WTC11 (cell line): ENCODE measurements at regions not wholly inside any gene's neighbourhood (a gene's known extent, or its start where the extent isn't known, plus 50 kb on each side); places are given as distances from the start of the nearest gene placed in this dataset.

Experiments
- ATAC-seq: fragments of 200-7000 bp; cut with Tn5 transposase; 2 replicates; pipeline ENCODE4 v1.10.0; 2021; ENCODE audit warnings: mild to moderate bottlenecking, moderate library complexity
- CTCF ChIA-PET: fragments of 300-600 bp; sonication (Branson Sonifier 250); formaldehyde crosslinking; loops from one replicate; lab custom pipeline; 2021; ENCODE audit warnings: antibody characterized with exemption; lab: Charles Lee
- POLR2A ChIA-PET: fragments of 350-600 bp; sonication (Branson Sonifier 250); formaldehyde crosslinking; loops from one replicate; lab custom pipeline; 2021; ENCODE audit warnings: antibody characterized with exemption; lab: Charles Lee
- DNase-seq: peaks from one replicate; pipeline ENCODE4 v3.0.0; 2021; ENCODE audit warnings: low spot score
- H3K27ac Mint-ChIP-seq: 2 replicates; pipeline ENCODE4 v1.8.0; 2021; ENCODE audit warnings: mixed read lengths
- H3K27me3 Mint-ChIP-seq: 2 replicates; pipeline ENCODE4 v1.8.0; 2021; ENCODE audit warnings: low read depth, mild to moderate bottlenecking, moderate library complexity, mixed read lengths
- H3K36me3 Mint-ChIP-seq: 2 replicates; pipeline ENCODE4 v1.8.0; 2021; ENCODE audit warnings: mixed read lengths
- H3K4me1 Mint-ChIP-seq: 2 replicates; pipeline ENCODE4 v1.8.0; 2022; ENCODE audit warnings: mixed read lengths
- H3K4me3 Mint-ChIP-seq: 2 replicates; pipeline ENCODE4 v1.8.0; 2021; ENCODE audit warnings: mild to moderate bottlenecking, moderate library complexity, mixed read lengths
- H3K9me3 Mint-ChIP-seq: 2 replicates; pipeline ENCODE4 v1.8.0; 2021; ENCODE audit warnings: mixed read lengths
- CBFB ChIP-seq: sonication (generic); formaldehyde crosslinking; IDR thresholded peaks from 2 replicates; pipeline ENCODE4 v1.8.1; 2022; ENCODE audit warnings: mild to moderate bottlenecking, low read depth, missing genetic modification reagents
- ESRRA ChIP-seq: sonication (generic); formaldehyde crosslinking; IDR thresholded peaks from 2 replicates; pipeline ENCODE4 v1.8.1; 2022; ENCODE audit warnings: mild to moderate bottlenecking, missing genetic modification reagents, borderline replicate concordance
- ETV6 ChIP-seq: sonication (generic); formaldehyde crosslinking; IDR thresholded peaks from 2 replicates; pipeline ENCODE4 v1.8.1; 2022; ENCODE audit warnings: mild to moderate bottlenecking, missing genetic modification reagents
- FOXK1 ChIP-seq: sonication (generic); formaldehyde crosslinking; IDR thresholded peaks from 2 replicates; pipeline ENCODE4 v1.8.0; 2022; ENCODE audit warnings: mild to moderate bottlenecking, moderate library complexity, missing genetic modification reagents
- GABPB1 ChIP-seq: sonication (generic); formaldehyde crosslinking; IDR thresholded peaks from 2 replicates; pipeline ENCODE4 v1.8.1; 2023; ENCODE audit warnings: mild to moderate bottlenecking, missing genetic modification reagents
- GTF2I ChIP-seq: fragments of 250-450 bp; sonication (Bioruptor Pico); conservative IDR thresholded peaks from 2 replicates; pipeline ENCODE4 v1.4.0; 2021; ENCODE audit warnings: mild to moderate bottlenecking
- HMGA2 ChIP-seq: fragments of 250-450 bp; sonication (Bioruptor Pico); IDR thresholded peaks from 2 replicates; pipeline ENCODE4 v1.4.0; 2021; ENCODE audit warnings: mild to moderate bottlenecking, moderate library complexity
- JAZF1 ChIP-seq: fragments of 250-450 bp; sonication (Bioruptor Pico); IDR thresholded peaks from 2 replicates; pipeline ENCODE4 v1.9.0; 2021; ENCODE audit warnings: moderate library complexity, mild to moderate bottlenecking, inconsistent platforms
- KAT7 ChIP-seq: sonication (generic); formaldehyde crosslinking; IDR thresholded peaks from 2 replicates; pipeline ENCODE4 v1.8.1; 2023; ENCODE audit warnings: missing genetic modification reagents, mild to moderate bottlenecking, borderline replicate concordance
- NFATC4 ChIP-seq: fragments of 250-450 bp; sonication (Bioruptor Pico); IDR thresholded peaks from 2 replicates; pipeline ENCODE4 v1.9.0; 2021; ENCODE audit warnings: mild to moderate bottlenecking
- NFE2L1 ChIP-seq: sonication (generic); formaldehyde crosslinking; IDR thresholded peaks from 2 replicates; pipeline ENCODE4 v1.8.1; 2023; ENCODE audit warnings: missing genetic modification reagents
- NFYB ChIP-seq: sonication (generic); formaldehyde crosslinking; conservative IDR thresholded peaks from 2 replicates; pipeline ENCODE4 v1.8.0; 2022; ENCODE audit warnings: low read depth, missing genetic modification reagents
- NR2C2 ChIP-seq: sonication (generic); formaldehyde crosslinking; IDR thresholded peaks from 2 replicates; pipeline ENCODE4 v1.8.0; 2022; ENCODE audit warnings: mild to moderate bottlenecking, missing genetic modification reagents
- NR3C1 ChIP-seq: sonication (generic); formaldehyde crosslinking; conservative IDR thresholded peaks from 2 replicates; pipeline ENCODE4 v1.8.1; 2023; ENCODE audit warnings: low read depth, mild to moderate bottlenecking, missing genetic modification reagents
- RELA ChIP-seq: sonication (generic); formaldehyde crosslinking; IDR thresholded peaks from 2 replicates; pipeline ENCODE4 v1.8.1; 2022; ENCODE audit warnings: missing genetic modification reagents, mild to moderate bottlenecking, borderline replicate concordance
- SMAD3 ChIP-seq: sonication (generic); formaldehyde crosslinking; IDR thresholded peaks from 2 replicates; pipeline ENCODE4 v1.8.0; 2022; ENCODE audit warnings: missing genetic modification reagents, mild to moderate bottlenecking, borderline replicate concordance
- SMAD4 ChIP-seq: sonication (generic); formaldehyde crosslinking; IDR thresholded peaks from 2 replicates; pipeline ENCODE4 v1.8.0; 2022; ENCODE audit warnings: mild to moderate bottlenecking, missing genetic modification reagents
- TCF7 ChIP-seq: sonication (generic); formaldehyde crosslinking; IDR thresholded peaks from 2 replicates; pipeline ENCODE4 v1.8.0; 2022; ENCODE audit warnings: mild to moderate bottlenecking, low read depth, missing genetic modification reagents, moderate library complexity
- TEAD1 ChIP-seq: sonication (generic); formaldehyde crosslinking; IDR thresholded peaks from 2 replicates; pipeline ENCODE4 v1.8.0; 2022; ENCODE audit warnings: mild to moderate bottlenecking, missing genetic modification reagents
- TEAD4 ChIP-seq: sonication (generic); formaldehyde crosslinking; IDR thresholded peaks from 2 replicates; pipeline ENCODE4 v1.8.0; 2022; ENCODE audit warnings: mild to moderate bottlenecking, missing genetic modification reagents
- TP53 ChIP-seq: sonication (generic); formaldehyde crosslinking; IDR thresholded peaks from 2 replicates; pipeline ENCODE4 v1.8.1; 2023; ENCODE audit warnings: mild to moderate bottlenecking, missing genetic modification reagents
- ZBTB21 ChIP-seq: sonication (generic); formaldehyde crosslinking; IDR thresholded peaks from 2 replicates; pipeline ENCODE4 v1.8.1; 2023; ENCODE audit warnings: mild to moderate bottlenecking, missing genetic modification reagents, borderline replicate concordance
- ZNF121 ChIP-seq: sonication (generic); formaldehyde crosslinking; IDR thresholded peaks from 2 replicates; pipeline ENCODE4 v1.8.0; 2023; ENCODE audit warnings: missing genetic modification reagents
- ZNF219 ChIP-seq: sonication (generic); formaldehyde crosslinking; IDR thresholded peaks from 2 replicates; pipeline ENCODE4 v1.8.0; 2023; ENCODE audit warnings: missing genetic modification reagents, mild to moderate bottlenecking, borderline replicate concordance
- ZNF263 ChIP-seq: sonication (generic); formaldehyde crosslinking; IDR thresholded peaks from 2 replicates; pipeline ENCODE4 v1.8.1; 2022; ENCODE audit warnings: low read depth, mild to moderate bottlenecking, moderate library complexity, missing genetic modification reagents
- ZNF423 ChIP-seq: fragments of 250-450 bp; sonication (Bioruptor Pico); IDR thresholded peaks from 2 replicates; pipeline ENCODE4 v2.1.2; 2022; ENCODE audit warnings: mild to moderate bottlenecking, moderate library complexity
- ZNF671 ChIP-seq: fragments of 250-450 bp; sonication (Bioruptor Pico); IDR thresholded peaks from 2 replicates; pipeline ENCODE4 v1.8.0; 2021; ENCODE audit warnings: mild to moderate bottlenecking
- TF ChIP-seq, protein P1 (sequence below): sonication (generic); formaldehyde crosslinking; IDR thresholded peaks from 2 replicates; pipeline ENCODE4 v1.8.1; 2023; ENCODE audit warnings: mild to moderate bottlenecking, moderate library complexity, missing genetic modification reagents
- TF ChIP-seq, protein P2 (sequence below): fragments of 250-450 bp; sonication (Bioruptor Pico); IDR thresholded peaks from 2 replicates; pipeline ENCODE4 v1.9.0; 2021; ENCODE audit warnings: mild to moderate bottlenecking
- TF ChIP-seq, protein P3 (sequence below): sonication (generic); formaldehyde crosslinking; IDR thresholded peaks from 2 replicates; pipeline ENCODE4 v1.8.1; 2023; ENCODE audit warnings: mild to moderate bottlenecking, missing genetic modification reagents, moderate library complexity
- TF ChIP-seq, protein P4 (sequence below): sonication (generic); formaldehyde crosslinking; IDR thresholded peaks from 2 replicates; pipeline ENCODE4 v1.8.0; 2022; ENCODE audit warnings: mild to moderate bottlenecking, missing genetic modification reagents
- TF ChIP-seq, protein P5 (sequence below): fragments of 250-450 bp; sonication (Bioruptor Pico); IDR thresholded peaks from 2 replicates; pipeline ENCODE4 v2.1.2; 2022; ENCODE audit warnings: mild to moderate bottlenecking, moderate library complexity
- TF ChIP-seq, protein P6 (sequence below): sonication (generic); formaldehyde crosslinking; IDR thresholded peaks from 2 replicates; pipeline ENCODE4 v1.8.1; 2022; ENCODE audit warnings: mild to moderate bottlenecking, moderate library complexity, missing genetic modification reagents

DNA sequence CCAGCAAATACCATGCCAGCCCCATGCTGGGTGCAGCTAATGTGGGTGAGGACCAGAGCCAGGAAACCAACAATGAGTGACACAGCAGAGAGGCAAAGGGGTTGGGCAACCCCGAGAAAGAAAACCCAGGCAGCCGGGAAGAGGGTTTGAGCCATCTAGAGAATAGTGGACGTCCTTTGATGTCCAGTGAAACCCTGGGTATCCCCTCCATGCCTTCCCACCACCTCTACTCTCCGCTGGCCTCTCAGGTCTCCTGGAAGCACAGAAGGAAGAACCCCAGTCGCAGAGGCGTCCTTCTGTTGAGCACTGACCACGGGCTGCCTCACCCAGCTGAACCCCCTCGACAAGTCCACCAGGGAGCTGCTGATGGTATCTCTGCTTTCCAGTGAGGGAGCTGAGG is 657.4 kb upstream of the ID2 start:
- Mint-ChIP-seq H3K27me3 (peaks cover 2% of the 10 kb centered on the region; the same call in 1 of the 2 replicates), H3K4me1 (no peaks in the 10 kb centered on the region), H3K4me3 (no peak overlapping the region), H3K27ac (no peak overlapping the region), H3K9me3 (peaks cover 32% of the 10 kb centered on the region), H3K36me3 (peaks cover 8% of the 10 kb centered on the region)
- POLR2A ChIA-PET, result interaction anchor here (0.7 kb wide), 1 partner anchor 419 kb away, joined by 3 read pairs; no protein-coding TSS in a partner anchor
- TF ChIP-seq TP53, result no peak
- no peak for TF ChIP-seq GABPB1 (CRISPR knock-in tag)
- TF ChIP-seq, protein P1, sequence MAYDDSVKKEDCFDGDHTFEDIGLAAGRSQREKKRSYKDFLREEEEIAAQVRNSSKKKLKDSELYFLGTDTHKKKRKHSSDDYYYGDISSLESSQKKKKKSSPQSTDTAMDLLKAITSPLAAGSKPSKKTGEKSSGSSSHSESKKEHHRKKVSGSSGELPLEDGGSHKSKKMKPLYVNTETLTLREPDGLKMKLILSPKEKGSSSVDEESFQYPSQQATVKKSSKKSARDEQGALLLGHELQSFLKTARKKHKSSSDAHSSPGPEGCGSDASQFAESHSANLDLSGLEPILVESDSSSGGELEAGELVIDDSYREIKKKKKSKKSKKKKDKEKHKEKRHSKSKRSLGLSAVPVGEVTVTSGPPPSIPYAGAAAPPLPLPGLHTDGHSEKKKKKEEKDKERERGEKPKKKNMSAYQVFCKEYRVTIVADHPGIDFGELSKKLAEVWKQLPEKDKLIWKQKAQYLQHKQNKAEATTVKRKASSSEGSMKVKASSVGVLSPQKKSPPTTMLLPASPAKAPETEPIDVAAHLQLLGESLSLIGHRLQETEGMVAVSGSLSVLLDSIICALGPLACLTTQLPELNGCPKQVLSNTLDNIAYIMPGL (CRISPR knock-in tag), result no peak
- TF ChIP-seq ZNF423 (CRISPR knock-in tag), result no peak
- TF ChIP-seq NR2C2 (CRISPR knock-in tag), result no peak
- no peak for TF ChIP-seq ZNF121
- no peak for TF ChIP-seq SMAD4
- TF ChIP-seq, protein P2, sequence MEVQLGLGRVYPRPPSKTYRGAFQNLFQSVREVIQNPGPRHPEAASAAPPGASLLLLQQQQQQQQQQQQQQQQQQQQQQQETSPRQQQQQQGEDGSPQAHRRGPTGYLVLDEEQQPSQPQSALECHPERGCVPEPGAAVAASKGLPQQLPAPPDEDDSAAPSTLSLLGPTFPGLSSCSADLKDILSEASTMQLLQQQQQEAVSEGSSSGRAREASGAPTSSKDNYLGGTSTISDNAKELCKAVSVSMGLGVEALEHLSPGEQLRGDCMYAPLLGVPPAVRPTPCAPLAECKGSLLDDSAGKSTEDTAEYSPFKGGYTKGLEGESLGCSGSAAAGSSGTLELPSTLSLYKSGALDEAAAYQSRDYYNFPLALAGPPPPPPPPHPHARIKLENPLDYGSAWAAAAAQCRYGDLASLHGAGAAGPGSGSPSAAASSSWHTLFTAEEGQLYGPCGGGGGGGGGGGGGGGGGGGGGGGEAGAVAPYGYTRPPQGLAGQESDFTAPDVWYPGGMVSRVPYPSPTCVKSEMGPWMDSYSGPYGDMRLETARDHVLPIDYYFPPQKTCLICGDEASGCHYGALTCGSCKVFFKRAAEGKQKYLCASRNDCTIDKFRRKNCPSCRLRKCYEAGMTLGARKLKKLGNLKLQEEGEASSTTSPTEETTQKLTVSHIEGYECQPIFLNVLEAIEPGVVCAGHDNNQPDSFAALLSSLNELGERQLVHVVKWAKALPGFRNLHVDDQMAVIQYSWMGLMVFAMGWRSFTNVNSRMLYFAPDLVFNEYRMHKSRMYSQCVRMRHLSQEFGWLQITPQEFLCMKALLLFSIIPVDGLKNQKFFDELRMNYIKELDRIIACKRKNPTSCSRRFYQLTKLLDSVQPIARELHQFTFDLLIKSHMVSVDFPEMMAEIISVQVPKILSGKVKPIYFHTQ (CRISPR knock-in tag), result no peak
- no peak for TF ChIP-seq ZNF263 (CRISPR knock-in tag)
- TF ChIP-seq RELA (CRISPR knock-in tag), result no peak
- no peak for TF ChIP-seq NR3C1 (CRISPR knock-in tag)
- no peak for TF ChIP-seq ZNF219 (CRISPR knock-in tag)
- TF ChIP-seq ETV6 (CRISPR knock-in tag), result no peak
- no peak for TF ChIP-seq SMAD3
- TF ChIP-seq CBFB (CRISPR knock-in tag), result no peak
- no peak for TF ChIP-seq KAT7 (CRISPR knock-in tag)
- TF ChIP-seq HMGA2 (CRISPR knock-in tag), result no peak
- TF ChIP-seq NFATC4, result no peak
- CTCF ChIA-PET, result no interaction called here
- DNase-seq (no peak), ATAC-seq (no peak)

DNA sequence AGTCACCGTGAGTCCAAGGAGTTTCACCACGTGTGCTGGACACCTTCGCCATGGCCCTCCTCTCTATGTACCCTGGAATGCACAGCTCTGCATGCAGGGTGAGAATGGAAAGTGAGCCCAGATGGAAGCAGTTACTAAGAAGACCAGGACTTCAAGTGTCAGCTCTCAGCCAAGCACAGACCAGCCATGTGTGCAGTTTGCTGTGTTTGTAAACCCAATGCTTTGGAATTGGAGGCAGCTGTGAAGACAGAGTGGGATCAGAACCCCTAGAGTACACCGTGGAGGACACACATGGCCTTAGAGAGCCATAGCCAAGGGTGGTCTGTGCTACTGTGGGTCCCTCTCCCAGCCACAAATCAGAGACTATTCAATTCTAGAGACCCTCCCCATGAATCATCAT is 655.5 kb upstream of the ID2 start:
- no peak overlapping the region for H3K27ac Mint-ChIP-seq
- H3K4me1 Mint-ChIP-seq, result no peaks in the 10 kb centered on the region
- DNase-seq (no peak), ATAC-seq (no peak)
- peaks cover 19% of the 10 kb centered on the region for H3K9me3 Mint-ChIP-seq
- ChIA-PET CTCF (no interaction called here), POLR2A (no interaction called here)
- no peak overlapping the region for H3K4me3 Mint-ChIP-seq
- H3K36me3 Mint-ChIP-seq, result peaks cover 8% of the 10 kb centered on the region
- H3K27me3 Mint-ChIP-seq, result peaks cover 2% of the 10 kb centered on the region; the same call in 1 of the 2 replicates
- TF ChIP-seq TEAD1 (CRISPR knock-in tag) (no peak), GABPB1 (CRISPR knock-in tag) (no peak), ZNF671 (CRISPR knock-in tag) (no peak), ZBTB21 (CRISPR knock-in tag) (no peak), NFE2L1 (CRISPR knock-in tag) (no peak), FOXK1 (CRISPR knock-in tag) (no peak), ESRRA (CRISPR knock-in tag) (no peak), JAZF1 (CRISPR knock-in tag) (no peak), GTF2I (CRISPR knock-in tag) (no peak), NFYB (CRISPR knock-in tag) (no peak), NR3C1 (CRISPR knock-in tag) (no peak), TEAD4 (no peak), TCF7 (CRISPR knock-in tag) (no peak)
- TF ChIP-seq, protein P3, sequence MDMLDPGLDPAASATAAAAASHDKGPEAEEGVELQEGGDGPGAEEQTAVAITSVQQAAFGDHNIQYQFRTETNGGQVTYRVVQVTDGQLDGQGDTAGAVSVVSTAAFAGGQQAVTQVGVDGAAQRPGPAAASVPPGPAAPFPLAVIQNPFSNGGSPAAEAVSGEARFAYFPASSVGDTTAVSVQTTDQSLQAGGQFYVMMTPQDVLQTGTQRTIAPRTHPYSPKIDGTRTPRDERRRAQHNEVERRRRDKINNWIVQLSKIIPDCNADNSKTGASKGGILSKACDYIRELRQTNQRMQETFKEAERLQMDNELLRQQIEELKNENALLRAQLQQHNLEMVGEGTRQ (CRISPR knock-in tag), result no peak
- TF ChIP-seq, protein P4, sequence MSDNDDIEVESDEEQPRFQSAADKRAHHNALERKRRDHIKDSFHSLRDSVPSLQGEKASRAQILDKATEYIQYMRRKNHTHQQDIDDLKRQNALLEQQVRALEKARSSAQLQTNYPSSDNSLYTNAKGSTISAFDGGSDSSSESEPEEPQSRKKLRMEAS (CRISPR knock-in tag), result no peak
- TF ChIP-seq, protein P5, sequence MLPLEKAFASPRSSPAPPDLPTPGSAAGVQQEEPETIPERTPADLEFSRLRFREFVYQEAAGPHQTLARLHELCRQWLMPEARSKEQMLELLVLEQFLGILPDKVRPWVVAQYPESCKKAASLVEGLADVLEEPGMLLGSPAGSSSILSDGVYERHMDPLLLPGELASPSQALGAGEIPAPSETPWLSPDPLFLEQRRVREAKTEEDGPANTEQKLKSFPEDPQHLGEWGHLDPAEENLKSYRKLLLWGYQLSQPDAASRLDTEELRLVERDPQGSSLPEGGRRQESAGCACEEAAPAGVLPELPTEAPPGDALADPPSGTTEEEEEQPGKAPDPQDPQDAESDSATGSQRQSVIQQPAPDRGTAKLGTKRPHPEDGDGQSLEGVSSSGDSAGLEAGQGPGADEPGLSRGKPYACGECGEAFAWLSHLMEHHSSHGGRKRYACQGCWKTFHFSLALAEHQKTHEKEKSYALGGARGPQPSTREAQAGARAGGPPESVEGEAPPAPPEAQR (CRISPR knock-in tag), result no peak
- TF ChIP-seq, protein P6, sequence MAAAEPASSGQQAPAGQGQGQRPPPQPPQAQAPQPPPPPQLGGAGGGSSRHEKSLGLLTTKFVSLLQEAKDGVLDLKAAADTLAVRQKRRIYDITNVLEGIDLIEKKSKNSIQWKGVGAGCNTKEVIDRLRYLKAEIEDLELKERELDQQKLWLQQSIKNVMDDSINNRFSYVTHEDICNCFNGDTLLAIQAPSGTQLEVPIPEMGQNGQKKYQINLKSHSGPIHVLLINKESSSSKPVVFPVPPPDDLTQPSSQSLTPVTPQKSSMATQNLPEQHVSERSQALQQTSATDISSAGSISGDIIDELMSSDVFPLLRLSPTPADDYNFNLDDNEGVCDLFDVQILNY (CRISPR knock-in tag), result no peak
- TF ChIP-seq, all 79 proteins: peak for 0
